Embryonic facial prominence (tissue), 1 donor: ENCODE measurements at regions not wholly inside any gene's neighbourhood (a gene's known extent, or its start where the extent isn't known, plus 50 kb on each side); places are given as distances from the start of the nearest gene placed in this dataset.

Experiments
- DNase-seq: peaks from one replicate; pipeline ENCODE4 v3.0.0-alpha.2; 2016; ENCODE audit errors: extremely low spot score

DNA sequence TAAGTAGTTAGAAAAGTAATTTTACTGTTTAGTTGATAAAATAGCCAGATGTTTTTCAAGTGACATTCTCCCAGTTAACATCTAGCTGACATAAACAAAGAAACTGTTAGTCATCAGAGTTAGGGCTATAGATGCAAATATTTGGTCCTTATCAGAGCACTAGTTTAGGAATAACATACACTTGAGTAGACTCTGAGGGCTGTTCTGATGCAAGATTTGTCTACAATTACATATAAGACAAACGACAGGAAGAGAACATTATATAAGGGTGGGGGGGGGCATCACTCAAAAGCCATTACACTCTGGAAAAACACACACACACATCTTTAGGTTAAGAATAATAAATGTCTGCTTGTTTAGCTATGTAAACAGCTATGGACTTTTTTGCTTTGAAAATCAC, 554.4 kb upstream of the LRRTM1 start:
- no peak for DNase-seq

DNA sequence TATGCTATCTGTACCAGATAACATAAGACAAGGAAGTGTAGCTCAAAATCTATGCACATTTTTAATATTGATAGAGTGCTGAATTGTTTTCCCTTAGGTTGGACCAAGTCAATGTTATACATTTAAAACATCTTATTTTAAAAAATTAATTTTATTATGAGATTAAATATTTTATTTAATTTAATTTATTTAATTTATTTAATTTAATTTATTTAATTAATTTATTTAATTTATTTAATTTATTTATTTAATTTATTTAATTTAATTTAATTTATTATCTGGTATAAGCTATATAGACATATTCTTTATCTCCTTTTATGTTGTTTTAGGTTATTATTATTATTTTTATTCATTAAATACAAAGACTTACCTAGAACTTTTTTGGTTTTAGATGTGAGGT, 551.7 kb upstream of the LRRTM1 start:
- no peak for DNase-seq

DNA sequence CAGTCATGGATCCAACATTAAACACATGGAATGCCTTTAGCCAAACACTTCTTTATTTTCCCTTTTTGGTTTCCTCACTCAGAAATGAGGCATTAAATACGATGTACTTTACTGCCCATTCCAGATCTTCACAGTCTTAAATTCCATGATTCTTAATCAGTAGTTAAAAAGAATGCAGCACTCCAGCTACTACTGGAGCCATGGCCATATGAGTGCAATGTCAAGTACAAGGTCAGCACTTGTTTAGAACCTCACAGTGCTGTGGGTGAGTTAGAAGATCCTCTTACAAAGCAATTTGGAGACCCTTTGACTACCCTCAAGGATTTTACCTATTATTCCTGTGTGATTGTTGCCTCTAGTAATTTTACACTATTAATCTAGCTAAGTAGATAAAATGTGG, 550.3 kb upstream of the LRRTM1 start:
- no peak for DNase-seq

DNA sequence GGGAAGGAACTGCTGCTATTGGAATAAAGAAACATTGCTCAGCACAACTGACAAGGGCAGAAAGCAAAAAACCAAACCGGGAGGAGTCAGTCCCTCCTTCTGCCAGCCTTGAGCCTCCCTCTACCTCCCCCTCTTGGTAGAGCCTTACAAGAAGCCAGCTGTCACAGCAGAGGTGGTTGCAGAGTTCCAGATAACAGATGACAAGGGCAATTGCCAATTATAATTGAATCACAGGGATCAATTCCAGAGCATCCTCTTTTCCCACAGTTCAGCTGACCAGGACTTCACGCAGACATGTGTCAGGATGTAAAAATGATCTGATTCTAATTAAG, 548.2 kb upstream of the LRRTM1 start:
- no peak for DNase-seq

DNA sequence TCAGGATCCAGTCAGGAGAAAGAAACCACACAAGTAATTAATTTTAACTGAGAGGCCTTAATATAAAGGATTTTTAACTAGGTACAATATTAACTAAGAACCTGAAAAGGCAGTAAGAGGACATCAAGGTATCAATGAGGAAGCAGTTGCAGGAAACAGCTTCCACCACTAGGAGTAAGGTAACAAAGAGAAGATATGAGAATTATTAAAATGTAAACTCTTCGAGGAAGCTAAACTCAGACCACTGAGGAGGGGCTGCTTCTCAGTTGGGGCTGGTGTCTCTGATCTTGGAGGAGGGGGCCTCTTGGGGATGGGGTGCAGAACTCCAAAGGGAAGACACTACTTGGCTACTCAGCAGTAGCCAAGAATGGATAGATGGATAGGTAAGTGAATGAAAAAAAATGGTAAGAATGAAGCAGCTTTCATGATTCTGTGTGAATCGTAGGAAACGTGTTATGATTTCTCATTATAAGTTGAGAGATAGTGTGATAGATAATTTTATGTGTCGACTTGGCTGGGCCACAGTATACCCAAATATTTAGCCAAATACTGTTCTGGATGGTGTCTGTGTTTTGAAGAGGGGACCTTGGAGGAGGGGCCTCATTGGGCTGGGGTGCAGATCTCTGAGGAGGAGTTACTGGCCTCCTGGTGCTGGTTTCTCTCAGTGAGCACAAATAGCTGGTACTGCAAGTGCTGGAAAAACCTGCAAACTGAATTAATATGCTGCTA, 547.7 kb upstream of the LRRTM1 start:
- DNase-seq: no peak

DNA sequence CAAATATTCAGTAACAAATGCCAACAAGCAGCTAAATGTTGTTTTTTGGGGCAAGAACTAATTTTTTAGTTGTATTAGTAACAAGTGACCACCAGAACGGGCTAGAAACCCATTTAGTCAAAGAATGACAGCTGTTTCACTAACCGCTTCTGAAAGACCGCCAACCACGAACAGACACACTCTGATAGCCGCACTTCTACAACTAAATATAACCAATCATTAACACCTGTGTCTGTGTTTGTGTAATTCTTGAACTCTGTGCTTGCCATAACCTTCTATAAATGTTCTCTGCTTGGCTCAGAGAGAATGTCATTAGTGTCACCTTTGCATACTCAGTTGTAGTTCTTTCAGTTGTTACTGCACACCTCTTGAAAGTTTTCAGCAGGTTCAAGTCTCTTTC, 526.3 kb upstream of the LRRTM1 start:
- no peak for DNase-seq

DNA sequence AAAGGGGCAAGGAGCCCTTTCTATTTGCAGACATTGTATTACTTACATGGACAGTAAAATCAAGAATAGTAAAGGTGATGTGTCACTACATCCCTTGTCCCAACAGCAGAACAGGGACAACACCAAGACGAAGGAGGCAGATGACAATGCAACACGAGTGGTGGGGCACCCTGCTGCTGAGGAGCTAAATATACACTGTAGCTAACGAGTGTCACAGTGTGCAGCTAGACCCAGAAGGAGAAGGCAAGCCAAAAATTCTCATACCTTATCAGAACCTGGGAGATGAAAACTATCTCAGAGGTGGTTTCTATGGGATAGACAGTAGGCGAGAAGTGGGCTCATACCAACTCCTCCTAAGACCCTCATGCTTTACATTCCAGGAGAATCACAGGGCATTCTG, 518.4 kb upstream of the LRRTM1 start:
- DNase-seq: no peak

DNA sequence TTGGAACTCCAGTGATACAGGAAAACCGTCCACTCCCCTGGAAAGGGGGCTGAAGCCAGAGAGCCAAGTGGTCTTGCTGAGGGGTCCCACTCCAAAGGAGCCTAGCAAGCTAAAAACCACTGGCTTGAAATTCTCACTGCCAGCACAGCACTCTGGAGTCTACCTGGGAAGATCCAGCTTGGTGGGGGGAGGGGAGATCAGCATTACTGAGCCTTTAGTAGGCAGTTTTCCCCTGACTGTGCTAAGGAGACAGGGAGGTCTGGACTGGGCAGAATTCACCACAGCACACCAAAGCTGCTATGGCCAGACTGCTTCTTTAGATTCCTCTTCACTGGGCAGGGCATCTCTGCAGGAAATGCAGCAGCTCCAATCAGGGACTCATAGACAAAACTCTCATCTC, 510.7 kb upstream of the LRRTM1 start:
- no peak for DNase-seq

DNA sequence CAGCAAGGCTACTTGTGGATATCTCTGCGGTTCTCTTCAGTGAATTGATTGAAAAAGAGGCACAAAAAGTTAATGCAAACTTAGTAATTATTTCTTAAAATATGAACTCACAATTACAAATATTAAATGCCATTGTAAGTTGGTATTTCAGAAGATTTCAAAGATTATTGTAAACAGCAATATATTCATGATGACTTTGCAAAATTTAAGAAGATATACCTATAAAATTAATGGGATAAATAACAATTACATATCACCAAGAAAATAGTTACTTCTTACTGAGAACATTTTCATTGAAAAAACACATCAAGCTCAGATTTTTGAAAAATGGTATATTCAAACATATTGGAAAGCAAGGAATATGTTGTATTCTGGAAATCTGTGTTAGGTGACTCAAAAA, 482.0 kb upstream of the LRRTM1 start:
- DNase-seq: no peak

DNA sequence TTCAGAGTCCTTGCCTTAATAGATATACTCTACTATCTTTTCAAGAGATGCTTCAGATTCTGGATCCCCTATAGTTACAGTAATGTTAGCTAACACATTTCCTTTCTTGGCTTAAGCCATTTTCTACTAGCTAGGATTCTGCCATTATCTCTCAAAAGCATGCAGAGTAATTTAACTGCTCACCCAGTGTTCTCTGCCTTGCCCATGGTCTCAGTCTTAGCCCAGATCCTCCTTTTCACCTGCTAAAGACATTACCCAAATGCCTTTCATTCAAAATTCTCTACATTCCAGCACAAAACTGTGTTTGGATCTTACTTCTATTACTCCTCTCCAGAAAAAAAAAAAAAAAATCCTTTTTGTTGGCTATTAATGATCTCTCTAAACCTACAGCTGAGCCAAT, 474.2 kb upstream of the LRRTM1 start:
- no peak for DNase-seq

DNA sequence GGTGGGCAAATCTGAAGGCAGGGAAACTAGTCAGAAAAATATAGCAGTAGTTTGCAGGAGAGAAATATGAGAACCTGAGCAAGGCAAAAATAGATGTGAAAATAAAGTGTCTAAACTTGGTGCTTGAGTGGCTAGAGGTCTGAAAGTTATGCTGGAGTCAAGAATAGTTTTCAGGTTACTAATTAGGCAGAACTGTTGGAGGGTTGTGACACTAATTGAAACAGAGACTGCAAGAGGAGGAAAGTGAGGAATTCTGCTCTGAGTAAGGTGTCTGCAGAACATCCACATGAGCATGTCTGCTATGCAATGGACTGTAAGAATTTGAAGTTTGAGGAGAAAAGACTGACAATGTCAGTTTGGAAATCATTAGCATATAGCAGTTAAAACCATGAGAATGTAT, 444.0 kb upstream of the LRRTM1 start:
- DNase-seq: no peak

DNA sequence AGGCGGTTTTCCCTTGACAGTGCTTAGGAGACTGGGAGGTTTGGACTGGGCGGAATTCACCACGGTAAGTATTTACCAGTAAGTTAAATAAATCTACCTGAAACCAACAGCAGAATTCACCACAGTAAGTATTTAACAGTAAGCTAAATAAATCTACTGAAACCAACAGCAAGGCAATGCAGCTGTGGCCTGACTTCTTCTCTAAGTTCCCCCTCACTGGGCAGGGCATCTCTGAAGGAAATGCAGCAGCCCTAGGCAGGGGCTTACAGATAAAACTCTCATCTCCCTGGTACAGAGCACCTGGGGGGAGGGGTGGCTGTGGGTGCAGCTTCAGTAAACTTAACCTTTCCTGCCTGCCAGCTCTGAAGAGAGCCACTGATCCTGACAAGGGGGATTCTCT, 432.5 kb upstream of the LRRTM1 start:
- DNase-seq: no peak

DNA sequence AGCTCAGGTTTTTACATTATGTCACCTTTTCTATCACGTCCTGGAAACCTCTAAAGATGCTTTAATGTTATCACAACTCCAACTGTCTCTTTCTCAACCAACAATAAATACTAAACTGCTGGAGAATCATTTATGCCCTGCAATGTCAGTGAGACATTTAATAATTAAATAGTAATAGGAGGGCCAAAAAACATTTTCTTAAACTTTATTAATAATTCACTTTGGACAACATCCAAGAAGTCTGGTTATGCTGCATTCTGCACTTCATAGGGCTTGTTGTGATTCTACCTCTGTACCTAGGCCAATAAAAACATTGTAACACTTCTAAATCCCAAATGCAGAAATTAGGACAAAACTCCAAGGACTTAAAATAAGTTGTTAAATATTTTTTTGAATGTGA, 420.4 kb upstream of the LRRTM1 start:
- no peak for DNase-seq

DNA sequence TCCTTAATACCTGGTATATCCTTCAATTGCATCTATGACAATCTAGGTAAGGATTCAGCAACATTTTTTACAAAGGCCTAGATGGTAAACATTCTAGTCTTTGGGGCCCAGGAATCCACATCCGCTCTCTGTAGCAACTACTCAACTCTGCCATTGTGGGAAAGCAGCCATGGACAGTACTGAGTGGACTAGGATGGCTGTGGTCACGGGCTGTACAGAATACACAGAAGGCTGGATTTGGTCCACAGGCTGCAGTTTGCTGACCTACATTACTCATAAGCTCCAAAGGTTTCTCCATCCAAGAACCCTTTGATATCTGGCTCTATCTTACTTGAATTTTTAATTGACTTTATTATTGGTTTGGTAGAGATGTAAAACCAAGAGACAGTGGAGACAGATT, 418.3 kb upstream of the LRRTM1 start:
- DNase-seq: no peak

DNA sequence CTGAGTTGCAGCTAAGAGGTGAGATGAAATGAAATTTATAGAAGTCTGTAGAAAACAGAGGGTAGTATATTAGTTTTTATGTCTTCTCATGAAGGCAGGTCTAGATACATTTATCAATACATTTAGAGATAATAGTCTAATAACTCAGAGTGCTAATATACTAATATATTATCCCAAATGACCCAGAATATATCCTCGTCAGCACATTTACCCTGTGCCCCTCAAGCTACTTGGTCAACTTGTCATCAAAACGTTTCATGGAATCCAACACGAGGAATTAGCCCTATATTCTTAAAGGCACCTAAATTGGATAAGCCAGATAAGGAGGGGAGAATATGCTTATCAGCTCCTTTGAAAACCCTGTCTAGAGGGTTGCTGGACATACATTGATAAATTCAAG, 415.1 kb upstream of the LRRTM1 start:
- DNase-seq: no peak

DNA sequence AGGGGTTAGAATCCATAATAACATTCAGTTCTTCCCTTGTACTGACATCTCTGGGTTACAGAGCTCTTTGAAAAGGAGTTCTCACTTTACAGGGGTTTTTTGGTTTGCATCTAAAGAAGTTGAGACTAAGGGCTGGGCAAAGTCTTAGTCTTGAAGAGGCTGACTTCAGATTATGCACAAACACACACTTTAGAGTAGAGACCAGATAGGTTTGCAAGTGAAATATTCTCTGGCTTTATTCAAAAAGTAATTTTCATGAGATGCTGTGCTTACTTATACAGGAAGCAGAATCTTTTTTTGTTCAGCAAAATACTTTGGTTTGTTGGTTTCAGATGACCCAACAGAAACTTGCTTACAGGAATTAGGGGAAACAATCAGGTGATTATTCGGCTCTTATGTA, 410.9 kb upstream of the LRRTM1 start:
- DNase-seq: no peak

DNA sequence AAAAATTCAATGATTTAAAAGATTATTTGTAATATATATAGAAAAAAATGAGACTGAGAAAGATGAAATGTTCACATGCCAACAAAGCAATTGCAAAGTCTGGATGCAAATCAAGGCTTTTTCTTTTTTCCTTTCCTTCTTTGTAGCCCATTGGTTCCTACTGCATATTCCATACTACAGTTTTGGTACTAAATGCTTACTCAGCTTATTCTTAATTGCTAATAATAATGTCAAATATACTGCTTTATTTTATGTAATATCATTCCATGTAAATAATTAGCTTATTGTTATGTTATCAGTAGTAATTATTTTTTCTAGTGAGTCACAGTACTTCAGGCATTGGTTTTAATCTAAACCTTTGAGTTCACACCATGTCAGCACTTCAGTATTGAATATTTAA, 407.4 kb upstream of the LRRTM1 start:
- DNase-seq: no peak

DNA sequence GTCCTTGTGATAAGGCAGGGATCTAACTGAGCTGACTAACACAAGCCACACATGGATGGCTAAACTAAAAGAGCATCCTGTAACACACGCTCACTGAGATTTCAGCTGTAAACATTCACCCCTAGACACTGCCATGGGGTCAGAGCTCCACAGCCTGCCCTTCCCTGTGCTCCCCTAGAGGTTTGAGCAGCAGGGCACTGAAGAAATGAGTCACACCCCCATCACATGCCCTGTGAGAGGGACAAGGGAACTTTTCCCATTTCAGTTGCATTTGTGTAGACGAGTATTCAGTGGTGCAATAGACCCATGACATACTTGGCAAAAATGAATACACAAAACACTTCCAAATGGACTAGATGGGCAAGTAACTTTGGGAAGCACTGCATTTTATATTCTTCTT, 402.4 kb upstream of the LRRTM1 start:
- DNase-seq: no peak

DNA sequence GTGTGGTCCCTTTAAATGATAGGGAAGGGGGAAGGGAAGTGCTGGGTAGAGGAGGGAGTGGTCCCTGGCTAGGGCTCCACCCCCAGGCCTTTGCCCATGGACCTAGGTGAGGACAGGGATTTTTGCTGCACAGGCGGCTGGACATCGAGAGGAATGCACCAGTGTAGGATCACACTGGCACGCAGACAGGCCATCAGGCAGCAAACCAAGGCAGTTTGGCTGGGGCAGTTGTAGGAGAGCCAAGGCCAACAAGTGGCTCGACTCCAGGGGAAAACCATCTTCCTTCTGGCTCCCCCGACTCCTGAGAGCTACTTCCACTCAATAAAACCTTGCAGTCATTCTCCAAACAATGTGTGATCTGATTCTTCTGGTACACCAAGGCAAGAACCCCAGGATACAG, 402.0 kb upstream of the LRRTM1 start:
- DNase-seq: no peak

DNA sequence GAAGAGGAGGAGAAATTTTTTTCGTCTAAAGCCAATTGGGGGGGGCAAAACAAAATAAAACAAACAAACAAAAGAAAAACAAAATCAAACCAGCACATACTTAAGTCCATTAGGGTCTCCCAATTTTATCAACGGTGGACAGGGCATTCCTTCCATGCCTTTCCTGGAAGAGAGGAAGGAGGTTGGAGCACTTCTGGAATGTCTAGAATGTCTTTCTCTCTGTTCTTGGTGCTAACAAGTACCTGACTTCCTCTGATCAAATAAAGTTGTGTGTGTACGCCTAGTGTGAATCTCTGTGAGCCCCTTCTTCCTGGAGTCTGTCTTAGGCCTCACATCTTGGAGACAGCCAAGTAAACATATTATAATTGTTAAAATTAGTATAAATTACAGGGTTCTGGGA, 399.0 kb upstream of the LRRTM1 start:
- DNase-seq: no peak

DNA sequence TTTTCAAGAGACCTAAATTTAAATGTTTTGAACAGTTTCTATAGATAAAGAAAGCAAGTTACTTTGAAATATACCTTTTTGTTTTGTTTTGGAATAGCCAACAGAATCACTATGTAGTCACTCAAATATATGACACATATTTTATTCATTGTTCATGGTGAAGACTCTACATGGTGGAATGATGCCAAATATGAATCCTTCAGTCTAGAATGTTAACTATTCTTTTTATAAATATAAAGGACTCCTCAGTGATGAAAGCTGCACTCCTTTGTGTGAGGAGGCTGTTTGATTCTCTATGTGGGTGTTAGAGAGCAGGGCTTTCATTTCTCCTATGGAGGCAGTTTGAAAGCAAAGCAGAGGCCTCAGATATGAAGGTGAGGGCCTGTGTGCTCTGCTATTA, 396.4 kb upstream of the LRRTM1 start:
- no peak for DNase-seq
